HFFc6 (cell line): ENCODE measurements at regions not wholly inside any gene's neighbourhood (a gene's known extent, or its start where the extent isn't known, plus 50 kb on each side); places are given as distances from the start of the nearest gene placed in this dataset.

Experiments
- DNase-seq: peaks from one replicate; pipeline ENCODE4 v3.0.0-alpha.2; 2018
- H3K27ac Mint-ChIP-seq: 2 replicates; pipeline ENCODE4 v1.8.0; 2020; ENCODE audit warnings: mild to moderate bottlenecking, mixed read lengths
- H3K27me3 Mint-ChIP-seq: 2 replicates; pipeline ENCODE4 v1.8.0; 2021; ENCODE audit warnings: mild to moderate bottlenecking, moderate library complexity, mixed read lengths; ENCODE audit not compliant: insufficient read depth
- H3K36me3 Mint-ChIP-seq: 2 replicates; pipeline ENCODE4 v1.8.0; 2021; ENCODE audit warnings: low read depth, mixed read lengths
- H3K4me1 Mint-ChIP-seq: 2 replicates; pipeline ENCODE4 v1.8.0; 2020; ENCODE audit warnings: low read depth, mixed read lengths
- H3K4me3 Mint-ChIP-seq: 2 replicates; pipeline ENCODE4 v1.8.0; 2020; ENCODE audit warnings: mild to moderate bottlenecking, moderate library complexity, mixed read lengths
- H3K9me3 Mint-ChIP-seq: 2 replicates; pipeline ENCODE4 v1.8.0; 2020; ENCODE audit warnings: mild to moderate bottlenecking, mixed read lengths
- TF ChIP-seq, protein P1 (sequence below): fragments of 200-600 bp; sonication (generic); IDR thresholded peaks from 2 replicates; pipeline ENCODE4 v1.5.0; 2021; ENCODE audit warnings: antibody characterized with exemption, mild to moderate bottlenecking

GRCh38 chr6:165910184-165910966 is 247.3 kb upstream of the PDE10A start:
- DNase-seq, result no peak
- no peaks in the 10 kb centered on the region for H3K4me1 Mint-ChIP-seq
- H3K9me3 Mint-ChIP-seq, result peaks cover 62% of the 10 kb centered on the region
- H3K27me3 Mint-ChIP-seq, result peaks cover 2% of the 10 kb centered on the region; the same call in 1 of the 2 replicates
- H3K4me3 Mint-ChIP-seq, result no peak overlapping the region
- 0 out of 2 replicates have a peak, but pooled peaks cover 4% of the 10 kb centered on the region for H3K36me3 Mint-ChIP-seq
- TF ChIP-seq, protein P1, sequence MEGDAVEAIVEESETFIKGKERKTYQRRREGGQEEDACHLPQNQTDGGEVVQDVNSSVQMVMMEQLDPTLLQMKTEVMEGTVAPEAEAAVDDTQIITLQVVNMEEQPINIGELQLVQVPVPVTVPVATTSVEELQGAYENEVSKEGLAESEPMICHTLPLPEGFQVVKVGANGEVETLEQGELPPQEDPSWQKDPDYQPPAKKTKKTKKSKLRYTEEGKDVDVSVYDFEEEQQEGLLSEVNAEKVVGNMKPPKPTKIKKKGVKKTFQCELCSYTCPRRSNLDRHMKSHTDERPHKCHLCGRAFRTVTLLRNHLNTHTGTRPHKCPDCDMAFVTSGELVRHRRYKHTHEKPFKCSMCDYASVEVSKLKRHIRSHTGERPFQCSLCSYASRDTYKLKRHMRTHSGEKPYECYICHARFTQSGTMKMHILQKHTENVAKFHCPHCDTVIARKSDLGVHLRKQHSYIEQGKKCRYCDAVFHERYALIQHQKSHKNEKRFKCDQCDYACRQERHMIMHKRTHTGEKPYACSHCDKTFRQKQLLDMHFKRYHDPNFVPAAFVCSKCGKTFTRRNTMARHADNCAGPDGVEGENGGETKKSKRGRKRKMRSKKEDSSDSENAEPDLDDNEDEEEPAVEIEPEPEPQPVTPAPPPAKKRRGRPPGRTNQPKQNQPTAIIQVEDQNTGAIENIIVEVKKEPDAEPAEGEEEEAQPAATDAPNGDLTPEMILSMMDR, result no peak
- no peak overlapping the region for H3K27ac Mint-ChIP-seq

- Mint-ChIP-seq H3K4me3 (no peak overlapping the region), H3K36me3 (0 out of 2 replicates have a peak, but pooled peaks cover 4% of the 10 kb centered on the region), H3K4me1 (no peaks in the 10 kb centered on the region), H3K27me3 (peaks cover 4% of the 10 kb centered on the region), H3K27ac (no peak overlapping the region), H3K9me3 (peaks cover 50% of the 10 kb centered on the region)
- TF ChIP-seq, protein P1, result no peak
- no peak for DNase-seq
These were observed 243.7 kb upstream of the PDE10A start for GRCh38 chr6:165906736-165907135.

DNA sequence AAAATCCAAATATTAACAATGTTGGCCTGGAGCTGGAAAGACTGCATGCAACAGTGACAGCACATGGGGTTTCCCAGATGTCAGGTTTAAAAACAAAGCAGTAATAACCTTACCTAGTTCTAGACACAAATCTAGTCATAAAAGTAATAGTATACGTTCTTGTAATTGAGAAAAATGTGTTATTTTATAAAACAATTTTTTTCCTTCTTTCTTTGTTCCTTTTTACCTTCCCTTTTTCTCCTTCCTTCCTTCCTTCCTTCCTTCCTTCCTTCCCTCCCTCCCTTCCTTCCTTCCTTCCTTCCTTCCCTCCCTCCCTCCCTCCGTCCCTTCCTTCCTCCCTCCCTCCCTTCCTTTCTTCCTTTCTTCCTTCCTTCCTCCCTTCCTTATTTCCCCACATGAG is 242.7 kb upstream of the PDE10A start:
- DNase-seq, result no peak
- TF ChIP-seq, protein P1, result no peak
- H3K4me3 Mint-ChIP-seq, result no peak overlapping the region
- H3K27me3 Mint-ChIP-seq, result peaks cover 4% of the 10 kb centered on the region
- peaks cover 50% of the 10 kb centered on the region for H3K9me3 Mint-ChIP-seq
- no peak overlapping the region for H3K27ac Mint-ChIP-seq
- H3K36me3 Mint-ChIP-seq, result 0 out of 2 replicates have a peak, but pooled peaks cover 4% of the 10 kb centered on the region
- no peaks in the 10 kb centered on the region for H3K4me1 Mint-ChIP-seq

GRCh38 chr6:165900970-165901369 is 237.9 kb upstream of the PDE10A start:
- no peak overlapping the region for H3K4me3 Mint-ChIP-seq
- H3K36me3 Mint-ChIP-seq, result no peaks in the 10 kb centered on the region
- peaks cover 48% of the 10 kb centered on the region for H3K9me3 Mint-ChIP-seq
- no peaks in the 10 kb centered on the region for H3K4me1 Mint-ChIP-seq
- TF ChIP-seq, protein P1, result no peak
- H3K27ac Mint-ChIP-seq, result no peak overlapping the region
- peaks cover 2% of the 10 kb centered on the region; the same call in 1 of the 2 replicates for H3K27me3 Mint-ChIP-seq
- no peak for DNase-seq

DNA sequence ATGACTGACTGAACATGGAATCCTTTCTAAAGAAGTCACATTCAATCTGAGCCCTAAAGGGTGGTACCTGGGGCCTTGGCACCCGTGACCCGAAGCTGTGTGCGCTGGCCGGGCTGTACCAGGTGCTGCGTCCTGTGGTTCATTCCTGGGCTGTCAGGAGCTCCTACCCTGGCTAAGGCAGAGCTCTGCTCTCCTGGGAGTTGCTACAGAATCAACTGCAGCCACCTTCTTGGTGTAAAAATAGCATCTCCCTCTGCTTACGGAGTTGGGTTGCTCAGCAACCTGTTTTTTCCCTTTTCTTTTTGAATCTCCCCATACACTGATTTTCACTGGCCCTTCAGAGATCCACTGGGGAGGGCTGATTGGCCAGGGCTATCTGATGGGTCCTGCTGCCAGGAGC is 236.6 kb upstream of the PDE10A start:
- Mint-ChIP-seq H3K4me3 (no peak overlapping the region), H3K27me3 (peaks cover 2% of the 10 kb centered on the region; the same call in 1 of the 2 replicates)

More for the DNA sequence above, 236.6 kb upstream of the PDE10A start:
- TF ChIP-seq, protein P1, result no peak
- no peak overlapping the region for H3K27ac Mint-ChIP-seq
- no peaks in the 10 kb centered on the region for H3K36me3 Mint-ChIP-seq
- no peaks in the 10 kb centered on the region for H3K4me1 Mint-ChIP-seq
- H3K9me3 Mint-ChIP-seq, result peaks cover 55% of the 10 kb centered on the region
- no peak for DNase-seq
